ENCODE measurements at regions not wholly inside any gene's neighbourhood (a gene's known extent, or its start where the extent isn't known, plus 50 kb on each side); places are given as distances from the start of the nearest gene placed in this dataset.

DNA sequence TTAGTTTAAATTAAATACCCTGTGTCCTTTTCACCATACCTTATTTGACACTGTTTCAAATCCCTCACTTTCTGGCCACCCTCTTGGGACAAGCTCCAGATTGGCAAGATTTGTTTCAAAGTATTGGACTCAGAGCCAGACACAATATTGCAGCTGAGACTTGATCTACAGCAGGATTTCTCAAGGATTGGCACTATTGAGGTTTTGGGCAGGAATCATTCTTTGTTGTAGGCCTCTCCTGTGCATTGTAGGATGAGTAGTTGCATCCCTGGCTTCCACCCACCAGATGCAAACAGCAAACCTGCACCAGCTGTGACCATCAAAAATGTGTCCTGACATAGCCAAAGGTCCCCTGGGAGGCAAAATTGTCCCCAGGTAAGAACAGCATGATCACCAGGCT, 181.2 kb downstream of the CHD9NB start:
- H3K36me3 ChIP-seq (ENCODE audit: insufficient read depth): no peaks in the 10 kb centered on the region
- DNase-seq (ENCODE audit: low spot score) (no peak), ATAC-seq (no peak)
- peaks cover 21% of the 10 kb centered on the region for H3K4me1 ChIP-seq (ENCODE audit: insufficient read depth)
- TF ChIP-seq NANOG (IDR thresholded peaks at IDR 0.05; ENCODE audit: borderline replicate concordance) (no peak), EZH2 (IDR thresholded peaks at IDR 0.05; ENCODE audit: low read depth, unreplicated experiment) (no peak), CREB1 (CRISPR knock-in tag; IDR thresholded peaks at IDR 0.05; ENCODE audit: low read depth) (no peak), ZNF114 (CRISPR knock-in tag; IDR thresholded peaks at IDR 0.05) (no peak), JUNB (IDR thresholded peaks at IDR 0.05; ENCODE audit: unreplicated experiment) (no peak), EZH2phosphoT487 (IDR thresholded peaks at IDR 0.05; ENCODE audit: unreplicated experiment) (no peak), STAT1 (IDR thresholded peaks at IDR 0.05; ENCODE audit: unreplicated experiment) (no peak), POLR2AphosphoS5 (IDR thresholded peaks at IDR 0.05; ENCODE audit: low read depth) (no peak)
- TF ChIP-seq, protein P1, sequence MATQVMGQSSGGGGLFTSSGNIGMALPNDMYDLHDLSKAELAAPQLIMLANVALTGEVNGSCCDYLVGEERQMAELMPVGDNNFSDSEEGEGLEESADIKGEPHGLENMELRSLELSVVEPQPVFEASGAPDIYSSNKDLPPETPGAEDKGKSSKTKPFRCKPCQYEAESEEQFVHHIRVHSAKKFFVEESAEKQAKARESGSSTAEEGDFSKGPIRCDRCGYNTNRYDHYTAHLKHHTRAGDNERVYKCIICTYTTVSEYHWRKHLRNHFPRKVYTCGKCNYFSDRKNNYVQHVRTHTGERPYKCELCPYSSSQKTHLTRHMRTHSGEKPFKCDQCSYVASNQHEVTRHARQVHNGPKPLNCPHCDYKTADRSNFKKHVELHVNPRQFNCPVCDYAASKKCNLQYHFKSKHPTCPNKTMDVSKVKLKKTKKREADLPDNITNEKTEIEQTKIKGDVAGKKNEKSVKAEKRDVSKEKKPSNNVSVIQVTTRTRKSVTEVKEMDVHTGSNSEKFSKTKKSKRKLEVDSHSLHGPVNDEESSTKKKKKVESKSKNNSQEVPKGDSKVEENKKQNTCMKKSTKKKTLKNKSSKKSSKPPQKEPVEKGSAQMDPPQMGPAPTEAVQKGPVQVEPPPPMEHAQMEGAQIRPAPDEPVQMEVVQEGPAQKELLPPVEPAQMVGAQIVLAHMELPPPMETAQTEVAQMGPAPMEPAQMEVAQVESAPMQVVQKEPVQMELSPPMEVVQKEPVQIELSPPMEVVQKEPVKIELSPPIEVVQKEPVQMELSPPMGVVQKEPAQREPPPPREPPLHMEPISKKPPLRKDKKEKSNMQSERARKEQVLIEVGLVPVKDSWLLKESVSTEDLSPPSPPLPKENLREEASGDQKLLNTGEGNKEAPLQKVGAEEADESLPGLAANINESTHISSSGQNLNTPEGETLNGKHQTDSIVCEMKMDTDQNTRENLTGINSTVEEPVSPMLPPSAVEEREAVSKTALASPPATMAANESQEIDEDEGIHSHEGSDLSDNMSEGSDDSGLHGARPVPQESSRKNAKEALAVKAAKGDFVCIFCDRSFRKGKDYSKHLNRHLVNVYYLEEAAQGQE (IDR thresholded peaks at IDR 0.05; ENCODE audit: unreplicated experiment): no peak
- TF ChIP-seq, protein P2, sequence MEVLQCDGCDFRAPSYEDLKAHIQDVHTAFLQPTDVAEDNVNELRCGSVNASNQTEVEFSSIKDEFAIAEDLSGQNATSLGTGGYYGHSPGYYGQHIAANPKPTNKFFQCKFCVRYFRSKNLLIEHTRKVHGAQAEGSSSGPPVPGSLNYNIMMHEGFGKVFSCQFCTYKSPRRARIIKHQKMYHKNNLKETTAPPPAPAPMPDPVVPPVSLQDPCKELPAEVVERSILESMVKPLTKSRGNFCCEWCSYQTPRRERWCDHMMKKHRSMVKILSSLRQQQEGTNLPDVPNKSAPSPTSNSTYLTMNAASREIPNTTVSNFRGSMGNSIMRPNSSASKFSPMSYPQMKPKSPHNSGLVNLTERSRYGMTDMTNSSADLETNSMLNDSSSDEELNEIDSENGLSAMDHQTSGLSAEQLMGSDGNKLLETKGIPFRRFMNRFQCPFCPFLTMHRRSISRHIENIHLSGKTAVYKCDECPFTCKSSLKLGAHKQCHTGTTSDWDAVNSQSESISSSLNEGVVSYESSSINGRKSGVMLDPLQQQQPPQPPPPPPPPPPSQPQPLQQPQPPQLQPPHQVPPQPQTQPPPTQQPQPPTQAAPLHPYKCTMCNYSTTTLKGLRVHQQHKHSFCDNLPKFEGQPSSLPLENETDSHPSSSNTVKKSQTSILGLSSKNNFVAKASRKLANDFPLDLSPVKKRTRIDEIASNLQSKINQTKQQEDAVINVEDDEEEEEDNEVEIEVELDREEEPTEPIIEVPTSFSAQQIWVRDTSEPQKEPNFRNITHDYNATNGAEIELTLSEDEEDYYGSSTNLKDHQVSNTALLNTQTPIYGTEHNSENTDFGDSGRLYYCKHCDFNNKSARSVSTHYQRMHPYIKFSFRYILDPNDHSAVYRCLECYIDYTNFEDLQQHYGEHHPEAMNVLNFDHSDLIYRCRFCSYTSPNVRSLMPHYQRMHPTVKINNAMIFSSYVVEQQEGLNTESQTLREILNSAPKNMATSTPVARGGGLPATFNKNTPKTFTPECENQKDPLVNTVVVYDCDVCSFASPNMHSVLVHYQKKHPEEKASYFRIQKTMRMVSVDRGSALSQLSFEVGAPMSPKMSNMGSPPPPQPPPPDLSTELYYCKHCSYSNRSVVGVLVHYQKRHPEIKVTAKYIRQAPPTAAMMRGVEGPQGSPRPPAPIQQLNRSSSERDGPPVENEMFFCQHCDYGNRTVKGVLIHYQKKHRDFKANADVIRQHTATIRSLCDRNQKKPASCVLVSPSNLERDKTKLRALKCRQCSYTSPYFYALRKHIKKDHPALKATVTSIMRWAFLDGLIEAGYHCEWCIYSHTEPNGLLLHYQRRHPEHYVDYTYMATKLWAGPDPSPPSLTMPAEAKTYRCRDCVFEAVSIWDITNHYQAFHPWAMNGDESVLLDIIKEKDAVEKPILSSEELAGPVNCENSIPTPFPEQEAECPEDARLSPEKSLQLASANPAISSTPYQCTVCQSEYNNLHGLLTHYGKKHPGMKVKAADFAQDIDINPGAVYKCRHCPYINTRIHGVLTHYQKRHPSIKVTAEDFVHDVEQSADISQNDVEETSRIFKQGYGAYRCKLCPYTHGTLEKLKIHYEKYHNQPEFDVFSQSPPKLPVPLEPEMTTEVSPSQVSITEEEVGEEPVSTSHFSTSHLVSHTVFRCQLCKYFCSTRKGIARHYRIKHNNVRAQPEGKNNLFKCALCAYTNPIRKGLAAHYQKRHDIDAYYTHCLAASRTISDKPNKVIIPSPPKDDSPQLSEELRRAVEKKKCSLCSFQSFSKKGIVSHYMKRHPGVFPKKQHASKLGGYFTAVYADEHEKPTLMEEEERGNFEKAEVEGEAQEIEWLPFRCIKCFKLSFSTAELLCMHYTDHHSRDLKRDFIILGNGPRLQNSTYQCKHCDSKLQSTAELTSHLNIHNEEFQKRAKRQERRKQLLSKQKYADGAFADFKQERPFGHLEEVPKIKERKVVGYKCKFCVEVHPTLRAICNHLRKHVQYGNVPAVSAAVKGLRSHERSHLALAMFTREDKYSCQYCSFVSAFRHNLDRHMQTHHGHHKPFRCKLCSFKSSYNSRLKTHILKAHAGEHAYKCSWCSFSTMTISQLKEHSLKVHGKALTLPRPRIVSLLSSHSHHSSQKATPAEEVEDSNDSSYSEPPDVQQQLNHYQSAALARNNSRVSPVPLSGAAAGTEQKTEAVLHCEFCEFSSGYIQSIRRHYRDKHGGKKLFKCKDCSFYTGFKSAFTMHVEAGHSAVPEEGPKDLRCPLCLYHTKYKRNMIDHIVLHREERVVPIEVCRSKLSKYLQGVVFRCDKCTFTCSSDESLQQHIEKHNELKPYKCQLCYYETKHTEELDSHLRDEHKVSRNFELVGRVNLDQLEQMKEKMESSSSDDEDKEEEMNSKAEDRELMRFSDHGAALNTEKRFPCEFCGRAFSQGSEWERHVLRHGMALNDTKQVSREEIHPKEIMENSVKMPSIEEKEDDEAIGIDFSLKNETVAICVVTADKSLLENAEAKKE (CRISPR knock-in tag; IDR thresholded peaks at IDR 0.05): no peak
- TF ChIP-seq, protein P3, sequence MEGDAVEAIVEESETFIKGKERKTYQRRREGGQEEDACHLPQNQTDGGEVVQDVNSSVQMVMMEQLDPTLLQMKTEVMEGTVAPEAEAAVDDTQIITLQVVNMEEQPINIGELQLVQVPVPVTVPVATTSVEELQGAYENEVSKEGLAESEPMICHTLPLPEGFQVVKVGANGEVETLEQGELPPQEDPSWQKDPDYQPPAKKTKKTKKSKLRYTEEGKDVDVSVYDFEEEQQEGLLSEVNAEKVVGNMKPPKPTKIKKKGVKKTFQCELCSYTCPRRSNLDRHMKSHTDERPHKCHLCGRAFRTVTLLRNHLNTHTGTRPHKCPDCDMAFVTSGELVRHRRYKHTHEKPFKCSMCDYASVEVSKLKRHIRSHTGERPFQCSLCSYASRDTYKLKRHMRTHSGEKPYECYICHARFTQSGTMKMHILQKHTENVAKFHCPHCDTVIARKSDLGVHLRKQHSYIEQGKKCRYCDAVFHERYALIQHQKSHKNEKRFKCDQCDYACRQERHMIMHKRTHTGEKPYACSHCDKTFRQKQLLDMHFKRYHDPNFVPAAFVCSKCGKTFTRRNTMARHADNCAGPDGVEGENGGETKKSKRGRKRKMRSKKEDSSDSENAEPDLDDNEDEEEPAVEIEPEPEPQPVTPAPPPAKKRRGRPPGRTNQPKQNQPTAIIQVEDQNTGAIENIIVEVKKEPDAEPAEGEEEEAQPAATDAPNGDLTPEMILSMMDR (conservative IDR thresholded peaks at IDR 0.05; ENCODE audit: low read depth in 2 of 2): no peak
- H3K79me2 ChIP-seq (replicated peaks; ENCODE audit: insufficient read depth): no peaks in the 10 kb centered on the region
- H3K9me2 ChIP-seq (ENCODE audit: insufficient read depth): peaks cover 6% of the 10 kb centered on the region; the same call in 1 of the 2 replicates
- H3F3A ChIP-seq (replicated peaks; ENCODE audit: low read depth): no peaks in the 10 kb centered on the region
- H4K20me1 ChIP-seq (replicated peaks; ENCODE audit: insufficient read depth): no peaks in the 10 kb centered on the region
- H3K4me3 Mint-ChIP-seq: no peak overlapping the region
- H3K27me3 ChIP-seq (ENCODE audit: insufficient read depth): no peaks in the 10 kb centered on the region
- peaks cover 4% of the 10 kb centered on the region; the same call in 2 of the 3 replicates for H3K9me3 Mint-ChIP-seq
- H3K4me3 ChIP-seq: no peak overlapping the region
- H3K27ac Mint-ChIP-seq: no peak overlapping the region
- H2AFZ ChIP-seq: 0 out of 2 replicates have a peak overlapping the region, but pooled peaks have one; percentile 16
- no peak overlapping the region for H3K4me2 ChIP-seq
- H3K4me1 Mint-ChIP-seq: peaks cover 30% of the 10 kb centered on the region
- no peaks in the 10 kb centered on the region for H3K27me3 Mint-ChIP-seq (ENCODE audit: insufficient read depth, low read depth, poor library complexity)
- H3K27ac ChIP-seq (ENCODE audit: low read depth): no peak overlapping the region
- 0 out of 3 replicates have a peak, but pooled peaks cover 3% of the 10 kb centered on the region for H3K36me3 Mint-ChIP-seq (ENCODE audit: low read depth)

Data from GM23338 (cell line).